ENCODE measurements at regions not wholly inside any gene's neighbourhood (a gene's known extent, or its start where the extent isn't known, plus 50 kb on each side); places are given as distances from the start of the nearest gene placed in this dataset.

- DNase-seq (ENCODE audit: low read depth): no peak
Observed at GRCh38 chr12:98437806-98438595, 77.4 kb upstream of the TMPO start.

- DNase-seq (ENCODE audit: low read depth): no peak
Observed at GRCh38 chr12:98438656-98439230, 76.6 kb upstream of the TMPO start.

GRCh38 chr12:98439471-98439951 is 75.9 kb upstream of the TMPO start:
- no peak for DNase-seq (ENCODE audit: low read depth)

- DNase-seq (ENCODE audit: low read depth): no peak
Observed at GRCh38 chr12:98439981-98440581, 75.3 kb upstream of the TMPO start.

- DNase-seq (ENCODE audit: low read depth): no peak
Observed at GRCh38 chr12:98446060-98446459, 69.3 kb upstream of the TMPO start.

GRCh38 chr12:98446682-98447081 is 68.7 kb upstream of the TMPO start:
- DNase-seq (ENCODE audit: low read depth): no peak

- DNase-seq (ENCODE audit: low read depth): no peak
Observed at GRCh38 chr12:98449584-98449983, 65.8 kb upstream of the TMPO start.

GRCh38 chr12:98453070-98453469 is 62.3 kb upstream of the TMPO start:
- no peak for DNase-seq (ENCODE audit: low read depth)

- no peak for DNase-seq (ENCODE audit: low read depth)
Observed at GRCh38 chr12:98453492-98453891, 61.9 kb upstream of the TMPO start.

GRCh38 chr12:98456041-98456440 is 59.3 kb upstream of the TMPO start:
- DNase-seq (ENCODE audit: low read depth): no peak

- no peak for DNase-seq (ENCODE audit: low read depth)
Observed at GRCh38 chr12:98456576-98457573, 58.5 kb upstream of the TMPO start.

- DNase-seq (ENCODE audit: low read depth): no peak
Observed at GRCh38 chr12:98464190-98464589, 51.2 kb upstream of the TMPO start.

- DNase-seq (ENCODE audit: low read depth): no peak
Observed at GRCh38 chr12:98465505-98465904, 49.9 kb upstream of the TMPO start.
